ENCODE measurements at regions not wholly inside any gene's neighbourhood (a gene's known extent, or its start where the extent isn't known, plus 50 kb on each side); places are given as distances from the start of the nearest gene placed in this dataset.

DNA sequence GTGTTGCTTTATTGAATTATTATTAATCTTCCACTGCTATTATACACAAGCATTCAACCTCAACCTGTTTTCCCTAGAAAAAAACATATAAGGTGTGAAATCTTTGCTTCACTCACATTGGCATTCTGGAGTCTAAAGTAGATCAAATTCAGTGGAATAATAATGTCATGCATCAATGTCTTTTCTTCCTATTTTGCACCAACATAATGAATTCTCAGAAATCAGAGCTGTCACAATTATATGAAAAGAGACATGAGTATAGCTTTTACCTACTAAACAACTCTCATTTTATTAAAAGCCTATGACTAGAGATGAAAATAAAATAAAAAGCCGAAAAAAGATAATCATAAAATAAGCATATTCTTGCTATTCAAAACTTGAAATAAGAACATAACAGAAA is 96.3 kb upstream of the QRFPR start:
- no peak overlapping the region for H3K4me3 ChIP-seq (ENCODE audit: insufficient read depth, low read length, poor library complexity, severe bottlenecking)
- no peak overlapping the region for H3K9ac ChIP-seq (ENCODE audit: low read length)

DNA sequence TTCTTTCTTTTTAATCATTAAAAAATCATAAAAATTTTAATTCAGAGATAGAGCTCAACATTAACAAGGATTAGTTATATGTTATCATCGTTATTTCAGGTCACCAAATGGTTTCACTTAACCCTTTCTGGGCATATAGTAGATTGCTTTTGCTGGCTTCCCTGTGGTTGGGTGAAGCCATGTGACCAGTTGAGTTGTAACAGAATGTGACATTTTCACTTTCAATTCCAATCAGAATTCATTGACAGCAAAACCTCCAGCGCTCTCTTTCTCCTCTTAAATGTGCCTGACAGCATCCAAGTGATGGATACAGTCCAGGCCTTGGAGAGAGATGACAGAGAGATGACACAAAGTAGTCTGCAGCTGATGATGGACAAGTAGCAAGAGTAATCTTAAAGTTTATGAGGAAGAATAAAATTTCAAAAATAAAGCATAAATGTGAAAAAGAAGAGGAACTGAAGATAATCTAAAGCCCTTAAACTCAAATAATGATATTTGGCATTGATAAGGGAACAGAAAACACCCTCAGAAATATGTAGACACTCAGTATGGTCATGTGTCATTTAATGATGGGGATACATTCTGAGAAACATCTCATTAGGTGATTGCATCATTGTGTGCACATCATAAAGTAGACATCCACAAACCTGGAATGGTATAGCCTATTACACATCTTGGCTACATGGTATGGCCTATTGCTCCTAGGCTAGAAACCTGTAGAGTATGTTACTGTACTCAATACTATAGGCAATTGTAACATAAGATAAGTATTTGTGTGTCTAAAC is 92.3 kb upstream of the QRFPR start:
- Histone ChIP-seq H3K79me2 (ENCODE audit: insufficient read depth, low read length) (no peaks in the 10 kb centered on the region), H3K9ac (ENCODE audit: low read length) (no peak overlapping the region), H3K4me2 (ENCODE audit: low read depth, low read length, poor library complexity, severe bottlenecking) (no peak overlapping the region), H2AFZ (ENCODE audit: low read depth, low read length, severe bottlenecking) (no peak overlapping the region), H3F3A (ENCODE audit: insufficient read depth) (no peaks in the 10 kb centered on the region), H3K27ac (ENCODE audit: low read depth, low read length) (no peak overlapping the region), H4K20me1 (ENCODE audit: low read depth, low read length) (no peaks in the 10 kb centered on the region), H3K36me3 (ENCODE audit: low read length) (no peaks in the 10 kb centered on the region), H3K4me3 (ENCODE audit: insufficient read depth, low read length, poor library complexity, severe bottlenecking) (no peak overlapping the region), H3K9me2 (replicated peaks; ENCODE audit: insufficient read depth, low read length) (no peaks in the 10 kb centered on the region), H3K9me3 (ENCODE audit: insufficient read depth, low read length) (no peaks in the 10 kb centered on the region), H3K27me3 (ENCODE audit: low read length) (no peaks in the 10 kb centered on the region)
- no peak for TF ChIP-seq EZH2phosphoT487 (conservative IDR thresholded peaks at IDR 0.05; ENCODE audit: low read length)
- TF ChIP-seq, protein P1, sequence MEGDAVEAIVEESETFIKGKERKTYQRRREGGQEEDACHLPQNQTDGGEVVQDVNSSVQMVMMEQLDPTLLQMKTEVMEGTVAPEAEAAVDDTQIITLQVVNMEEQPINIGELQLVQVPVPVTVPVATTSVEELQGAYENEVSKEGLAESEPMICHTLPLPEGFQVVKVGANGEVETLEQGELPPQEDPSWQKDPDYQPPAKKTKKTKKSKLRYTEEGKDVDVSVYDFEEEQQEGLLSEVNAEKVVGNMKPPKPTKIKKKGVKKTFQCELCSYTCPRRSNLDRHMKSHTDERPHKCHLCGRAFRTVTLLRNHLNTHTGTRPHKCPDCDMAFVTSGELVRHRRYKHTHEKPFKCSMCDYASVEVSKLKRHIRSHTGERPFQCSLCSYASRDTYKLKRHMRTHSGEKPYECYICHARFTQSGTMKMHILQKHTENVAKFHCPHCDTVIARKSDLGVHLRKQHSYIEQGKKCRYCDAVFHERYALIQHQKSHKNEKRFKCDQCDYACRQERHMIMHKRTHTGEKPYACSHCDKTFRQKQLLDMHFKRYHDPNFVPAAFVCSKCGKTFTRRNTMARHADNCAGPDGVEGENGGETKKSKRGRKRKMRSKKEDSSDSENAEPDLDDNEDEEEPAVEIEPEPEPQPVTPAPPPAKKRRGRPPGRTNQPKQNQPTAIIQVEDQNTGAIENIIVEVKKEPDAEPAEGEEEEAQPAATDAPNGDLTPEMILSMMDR (IDR thresholded peaks at IDR 0.05; ENCODE audit: insufficient read depth, low read length, poor library complexity, severe bottlenecking): no peak

More for the DNA sequence above, 96.3 kb upstream of the QRFPR start:
- no peak overlapping the region for H3K4me2 ChIP-seq (ENCODE audit: low read depth, low read length, poor library complexity, severe bottlenecking)
- no peak overlapping the region for H2AFZ ChIP-seq (ENCODE audit: low read depth, low read length, severe bottlenecking)
- no peaks in the 10 kb centered on the region for H3K27me3 ChIP-seq (ENCODE audit: low read length)
- H3K27ac ChIP-seq (ENCODE audit: low read depth, low read length): no peak overlapping the region
- no peaks in the 10 kb centered on the region for H3F3A ChIP-seq (ENCODE audit: insufficient read depth)
- no peaks in the 10 kb centered on the region for H3K9me3 ChIP-seq (ENCODE audit: insufficient read depth, low read length)
- no peaks in the 10 kb centered on the region for H3K9me2 ChIP-seq (replicated peaks; ENCODE audit: insufficient read depth, low read length)
- H3K79me2 ChIP-seq (ENCODE audit: insufficient read depth, low read length): no peaks in the 10 kb centered on the region
- TF ChIP-seq, protein P1 (IDR thresholded peaks at IDR 0.05; ENCODE audit: insufficient read depth, low read length, poor library complexity, severe bottlenecking): no peak
- TF ChIP-seq EZH2phosphoT487 (conservative IDR thresholded peaks at IDR 0.05; ENCODE audit: low read length): no peak
- no peaks in the 10 kb centered on the region for H3K36me3 ChIP-seq (ENCODE audit: low read length)
- no peaks in the 10 kb centered on the region for H4K20me1 ChIP-seq (ENCODE audit: low read depth, low read length)

DNA sequence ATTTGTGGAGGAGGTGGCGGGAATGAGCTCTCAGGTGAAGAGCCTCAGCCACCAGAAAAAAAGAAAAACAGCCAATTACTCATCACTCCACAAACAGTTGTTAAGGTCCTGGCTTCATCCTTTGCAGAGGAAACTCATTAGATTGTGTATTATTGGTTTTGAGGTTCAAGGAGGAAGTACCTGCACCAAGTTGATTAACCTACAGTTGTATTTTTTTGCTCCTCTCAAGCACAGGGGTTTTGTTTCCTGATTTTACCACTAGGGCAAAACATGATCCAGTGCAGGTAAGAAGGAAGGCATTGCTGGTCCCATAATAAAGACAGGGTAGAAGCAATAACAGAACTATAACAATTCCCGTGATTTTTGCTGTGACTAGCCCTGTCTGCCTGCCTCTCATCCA is 84.0 kb upstream of the QRFPR start:
- no peaks in the 10 kb centered on the region for H3F3A ChIP-seq (ENCODE audit: insufficient read depth)
- no peak overlapping the region for H3K4me3 ChIP-seq (ENCODE audit: insufficient read depth, low read length, poor library complexity, severe bottlenecking)
- no peak for TF ChIP-seq EZH2phosphoT487 (conservative IDR thresholded peaks at IDR 0.05; ENCODE audit: low read length)
- TF ChIP-seq, protein P1 (IDR thresholded peaks at IDR 0.05; ENCODE audit: insufficient read depth, low read length, poor library complexity, severe bottlenecking): no peak
- no peak overlapping the region for H3K27ac ChIP-seq (ENCODE audit: low read depth, low read length)
- no peak overlapping the region for H3K9ac ChIP-seq (ENCODE audit: low read length)
- no peak overlapping the region for H3K4me2 ChIP-seq (ENCODE audit: low read depth, low read length, poor library complexity, severe bottlenecking)
- H4K20me1 ChIP-seq (ENCODE audit: low read depth, low read length): no peaks in the 10 kb centered on the region
- no peaks in the 10 kb centered on the region for H3K79me2 ChIP-seq (ENCODE audit: insufficient read depth, low read length)
- no peaks in the 10 kb centered on the region for H3K9me2 ChIP-seq (replicated peaks; ENCODE audit: insufficient read depth, low read length)
- H3K9me3 ChIP-seq (ENCODE audit: insufficient read depth, low read length): no peaks in the 10 kb centered on the region
- no peaks in the 10 kb centered on the region for H3K36me3 ChIP-seq (ENCODE audit: low read length)
- no peaks in the 10 kb centered on the region for H3K27me3 ChIP-seq (ENCODE audit: low read length)
- no peak overlapping the region for H2AFZ ChIP-seq (ENCODE audit: low read depth, low read length, severe bottlenecking)

All from SU-DHL-6 (cell line).